Karpas-422 (cell line): ENCODE measurements at regions not wholly inside any gene's neighbourhood (a gene's known extent, or its start where the extent isn't known, plus 50 kb on each side); places are given as distances from the start of the nearest gene placed in this dataset.
A peak's percentile ranks its signal among the peaks of the same experiment; 100 is the strongest.

Source experiments
- DNase-seq: peaks from one replicate; pipeline ENCODE4 v3.0.0-alpha.2; 2015
- H2AFZ ChIP-seq: fragments of 200-600 bp; sonication (generic); 2 replicates; pipeline ENCODE4 v1.6.1; 2014; ENCODE audit warnings: antibody characterized with exemption, low read length, mixed read lengths
- H3K27ac ChIP-seq: fragments of 200-600 bp; sonication (generic); 2 replicates; pipeline ENCODE4 v1.5.1; 2014; ENCODE audit warnings: mild to moderate bottlenecking, low read length, moderate library complexity
- H3K27me3 ChIP-seq: fragments of 200-600 bp; sonication (generic); 2 replicates; pipeline ENCODE4 v1.6.1; 2014; ENCODE audit warnings: low read length, mixed read lengths
- H3K36me3 ChIP-seq: fragments of 200-600 bp; sonication (generic); 2 replicates; pipeline ENCODE4 v1.6.1; 2014; ENCODE audit warnings: low read length, mixed read lengths; ENCODE audit not compliant: insufficient read depth
- H3K4me1 ChIP-seq: fragments of 200-600 bp; sonication (generic); 2 replicates; pipeline ENCODE4 v1.6.1; 2014; ENCODE audit warnings: mild to moderate bottlenecking, low read length, mixed read lengths
- H3K4me2 ChIP-seq: fragments of 200-600 bp; sonication (generic); 2 replicates; pipeline ENCODE4 v1.6.1; 2014; ENCODE audit warnings: low read length, low read depth, mild to moderate bottlenecking; ENCODE audit not compliant: poor library complexity, severe bottlenecking
- H3K4me3 ChIP-seq: fragments of 200-600 bp; sonication (generic); 2 replicates; pipeline ENCODE4 v1.5.1; 2014; ENCODE audit warnings: mild to moderate bottlenecking, antibody characterized with exemption, low read length, mixed read lengths
- H3K79me2 ChIP-seq: fragments of 200-600 bp; sonication (generic); 2 replicates; pipeline ENCODE4 v1.6.1; 2014; ENCODE audit warnings: mild to moderate bottlenecking, low read length, mixed read lengths
- H3K9ac ChIP-seq: fragments of 200-600 bp; sonication (generic); 2 replicates; pipeline ENCODE4 v1.6.0; 2014; ENCODE audit warnings: low read length
- H3K9me2 ChIP-seq: fragments of 200-600 bp; sonication (generic), shearing (Covaris generic); replicated peaks from 2 replicates; pipeline ENCODE4 v1.6.0; 2014; ENCODE audit warnings: mild to moderate bottlenecking, low read length, moderate library complexity; ENCODE audit not compliant: insufficient read depth
- H3K9me3 ChIP-seq: fragments of 300-700, 200-600 bp; sonication (generic); 2 replicates; pipeline ENCODE4 v1.6.1; 2014; ENCODE audit warnings: low read length, mixed read lengths
- H4K20me1 ChIP-seq: fragments of 200-600 bp; sonication (generic); 2 replicates; pipeline ENCODE4 v1.6.1; 2014; ENCODE audit warnings: mild to moderate bottlenecking, antibody characterized with exemption, low read length, low read depth; ENCODE audit not compliant: insufficient read depth

GRCh38 chr22:46069521-46070214, 80.7 kb upstream of the PPARA start:
- peak; percentile 90 for DNase-seq
- H4K20me1 ChIP-seq, result peaks cover 18% of the 10 kb centered on the region; the same call in 1 of the 2 replicates
- peak overlapping the region; percentile 98 for H3K4me2 ChIP-seq
- H2AFZ ChIP-seq, result peak overlapping the region; percentile 26; the same call in 1 of the 2 replicates
- H3K79me2 ChIP-seq, result peaks cover 35% of the 10 kb centered on the region
- H3K4me1 ChIP-seq, result peaks cover 58% of the 10 kb centered on the region
- no peaks in the 10 kb centered on the region for H3K27me3 ChIP-seq
- no peaks in the 10 kb centered on the region for H3K9me3 ChIP-seq
- no peaks in the 10 kb centered on the region for H3K9me2 ChIP-seq
- peak overlapping the region; percentile 95 for H3K9ac ChIP-seq
- H3K27ac ChIP-seq, result peak overlapping the region; percentile 88
- H3K4me3 ChIP-seq, result peak overlapping the region; percentile 91
- H3K36me3 ChIP-seq, result no peaks in the 10 kb centered on the region

- Histone ChIP-seq H4K20me1 (peaks cover 24% of the 10 kb centered on the region; the same call in 1 of the 2 replicates), H3K9me3 (no peaks in the 10 kb centered on the region), H3K27me3 (no peaks in the 10 kb centered on the region), H3K36me3 (no peaks in the 10 kb centered on the region), H3K9ac (peak overlapping the region; percentile 95), H2AFZ (no peak overlapping the region), H3K9me2 (no peaks in the 10 kb centered on the region), H3K79me2 (peaks cover 41% of the 10 kb centered on the region), H3K4me3 (peak overlapping the region; percentile 91), H3K27ac (peak overlapping the region; percentile 88), H3K4me2 (peak overlapping the region; percentile 98), H3K4me1 (peaks cover 59% of the 10 kb centered on the region)
- peak; percentile 80 for DNase-seq
Measured at GRCh38 chr22:46070215-46070802, 80.0 kb upstream of the PPARA start.

GRCh38 chr22:46070803-46071450, 79.4 kb upstream of the PPARA start:
- Histone ChIP-seq H3K79me2 (peaks cover 47% of the 10 kb centered on the region), H3K27ac (peak overlapping the region; percentile 88), H3K36me3 (peaks cover under 1% of the 10 kb centered on the region; the same call in 1 of the 2 replicates), H2AFZ (peak overlapping the region; percentile 8; the same call in 1 of the 2 replicates), H3K27me3 (no peaks in the 10 kb centered on the region), H3K9me2 (no peaks in the 10 kb centered on the region), H3K4me3 (peak overlapping the region; percentile 91), H3K9me3 (no peaks in the 10 kb centered on the region), H4K20me1 (peaks cover 25% of the 10 kb centered on the region; the same call in 1 of the 2 replicates), H3K4me1 (peaks cover 53% of the 10 kb centered on the region), H3K4me2 (peak overlapping the region; percentile 98), H3K9ac (peak overlapping the region; percentile 95)
- DNase-seq, result peak; percentile 88

GRCh38 chr22:46071451-46072109, 78.7 kb upstream of the PPARA start:
- H3K9me2 ChIP-seq, result no peaks in the 10 kb centered on the region
- H3K9ac ChIP-seq, result peak overlapping the region; percentile 92
- peak overlapping the region; percentile 8; the same call in 1 of the 2 replicates for H2AFZ ChIP-seq
- H3K4me3 ChIP-seq, result peak overlapping the region; percentile 73
- peaks cover 51% of the 10 kb centered on the region for H3K4me1 ChIP-seq
- H3K27me3 ChIP-seq, result no peaks in the 10 kb centered on the region
- H3K9me3 ChIP-seq, result no peaks in the 10 kb centered on the region
- H3K4me2 ChIP-seq, result peak overlapping the region; percentile 87
- H3K27ac ChIP-seq, result peak overlapping the region; percentile 79
- peaks cover 6% of the 10 kb centered on the region; the same call in 1 of the 2 replicates for H3K36me3 ChIP-seq
- H4K20me1 ChIP-seq, result peaks cover 31% of the 10 kb centered on the region; the same call in 1 of the 2 replicates
- peaks cover 54% of the 10 kb centered on the region for H3K79me2 ChIP-seq
- peak; percentile 94 for DNase-seq

- Histone ChIP-seq H4K20me1 (peaks cover 31% of the 10 kb centered on the region; the same call in 1 of the 2 replicates), H3K36me3 (peaks cover 6% of the 10 kb centered on the region; the same call in 1 of the 2 replicates), H3K9me3 (no peaks in the 10 kb centered on the region), H3K9ac (peak overlapping the region; percentile 92), H3K27ac (peak overlapping the region; percentile 79), H3K4me1 (peaks cover 48% of the 10 kb centered on the region), H3K4me3 (peak overlapping the region; percentile 73), H3K79me2 (peaks cover 61% of the 10 kb centered on the region), H3K9me2 (no peaks in the 10 kb centered on the region), H3K27me3 (no peaks in the 10 kb centered on the region), H2AFZ (no peak overlapping the region), H3K4me2 (peak overlapping the region; percentile 87)
- peak; percentile 83 for DNase-seq
Measured at GRCh38 chr22:46072110-46072881, 78.0 kb upstream of the PPARA start.

- Histone ChIP-seq H3K36me3 (peaks cover 6% of the 10 kb centered on the region; the same call in 1 of the 2 replicates), H3K4me3 (peak overlapping the region; percentile 73), H4K20me1 (peaks cover 31% of the 10 kb centered on the region; the same call in 1 of the 2 replicates), H3K79me2 (peaks cover 70% of the 10 kb centered on the region), H3K9me2 (no peaks in the 10 kb centered on the region), H3K4me1 (peaks cover 40% of the 10 kb centered on the region), H3K9ac (peak overlapping the region; percentile 92), H3K27ac (peak overlapping the region; percentile 79), H2AFZ (no peak overlapping the region), H3K27me3 (no peaks in the 10 kb centered on the region), H3K9me3 (no peaks in the 10 kb centered on the region), H3K4me2 (peak overlapping the region; percentile 87)
- DNase-seq, result no peak
Measured at GRCh38 chr22:46072981-46073682, 77.2 kb upstream of the PPARA start.
